ENCODE measurements at regions not wholly inside any gene's neighbourhood (a gene's known extent, or its start where the extent isn't known, plus 50 kb on each side); places are given as distances from the start of the nearest gene placed in this dataset.

GRCh38 chr10:3362394-3362793 lies 189.8 kb upstream of the PITRM1 start:
- H3K9me2 ChIP-seq = no peaks in the 10 kb centered on the region
- H3K27ac ChIP-seq (ENCODE audit: low read depth in 2 of 2, low read length in 1 of 2) = no peak overlapping the region
- no peaks in the 10 kb centered on the region for H3K27me3 ChIP-seq (ENCODE audit: insufficient read depth)
- POLR2A ChIA-PET = no interaction called here
- no peak overlapping the region for H3K4me2 ChIP-seq
- no peaks in the 10 kb centered on the region; the same call in 1 of the 2 replicates for H3K9me3 ChIP-seq
- no peak for DNase-seq
- H3K4me1 ChIP-seq (ENCODE audit: control insufficient read depth in 1 of 2, insufficient read depth in 2 of 2, low read depth in 1 of 2, low read length in 1 of 2) = no peaks in the 10 kb centered on the region; a peak in 1 of 4 replicates
- no peaks in the 10 kb centered on the region for H4K20me1 ChIP-seq (ENCODE audit: insufficient read depth)
- CTCF ChIA-PET = no interaction called here
- TF ChIP-seq GABPA (IDR thresholded peaks at IDR 0.05; ENCODE audit: low read depth) = no peak
- TF ChIP-seq GATA2 (CRISPR knock-in tag; IDR thresholded peaks at IDR 0.05) = no peak
- TF ChIP-seq EZH2phosphoT487 (IDR thresholded peaks at IDR 0.05; ENCODE audit: borderline replicate concordance, low read depth) = no peak
- TF ChIP-seq RAD21 (IDR thresholded peaks at IDR 0.05; ENCODE audit: low read length) = no peak
- TF ChIP-seq, protein P1, sequence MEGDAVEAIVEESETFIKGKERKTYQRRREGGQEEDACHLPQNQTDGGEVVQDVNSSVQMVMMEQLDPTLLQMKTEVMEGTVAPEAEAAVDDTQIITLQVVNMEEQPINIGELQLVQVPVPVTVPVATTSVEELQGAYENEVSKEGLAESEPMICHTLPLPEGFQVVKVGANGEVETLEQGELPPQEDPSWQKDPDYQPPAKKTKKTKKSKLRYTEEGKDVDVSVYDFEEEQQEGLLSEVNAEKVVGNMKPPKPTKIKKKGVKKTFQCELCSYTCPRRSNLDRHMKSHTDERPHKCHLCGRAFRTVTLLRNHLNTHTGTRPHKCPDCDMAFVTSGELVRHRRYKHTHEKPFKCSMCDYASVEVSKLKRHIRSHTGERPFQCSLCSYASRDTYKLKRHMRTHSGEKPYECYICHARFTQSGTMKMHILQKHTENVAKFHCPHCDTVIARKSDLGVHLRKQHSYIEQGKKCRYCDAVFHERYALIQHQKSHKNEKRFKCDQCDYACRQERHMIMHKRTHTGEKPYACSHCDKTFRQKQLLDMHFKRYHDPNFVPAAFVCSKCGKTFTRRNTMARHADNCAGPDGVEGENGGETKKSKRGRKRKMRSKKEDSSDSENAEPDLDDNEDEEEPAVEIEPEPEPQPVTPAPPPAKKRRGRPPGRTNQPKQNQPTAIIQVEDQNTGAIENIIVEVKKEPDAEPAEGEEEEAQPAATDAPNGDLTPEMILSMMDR (IDR thresholded peaks at IDR 0.05) = no peak
- TF ChIP-seq IRF3 (IDR thresholded peaks at IDR 0.05; ENCODE audit: low read depth, low read length) = no peak
- TF ChIP-seq CHD2 (IDR thresholded peaks at IDR 0.05; ENCODE audit: low read length, partially characterized antibody) = no peak
- TF ChIP-seq JUND (IDR thresholded peaks at IDR 0.05) = no peak
- TF ChIP-seq FOXJ3 (CRISPR knock-in tag; IDR thresholded peaks at IDR 0.05) = no peak
- no peak for TF ChIP-seq NFIC (IDR thresholded peaks at IDR 0.05; ENCODE audit: borderline replicate concordance)
- TF ChIP-seq ELF1 (IDR thresholded peaks at IDR 0.05) = no peak
- TF ChIP-seq SMC3 (IDR thresholded peaks at IDR 0.05; ENCODE audit: low read depth, low read length) = no peak
- TF ChIP-seq MXI1 (IDR thresholded peaks at IDR 0.05; ENCODE audit: low read depth, low read length) = no peak
- TF ChIP-seq MEF2A (IDR thresholded peaks at IDR 0.05; ENCODE audit: borderline replicate concordance, low read depth) = no peak
- no peak for TF ChIP-seq ZBTB33 (IDR thresholded peaks at IDR 0.05; ENCODE audit: borderline replicate concordance, low read depth)
- no peak for TF ChIP-seq FOSL2 (IDR thresholded peaks at IDR 0.05; ENCODE audit: borderline replicate concordance, low read depth)
- no peak for TF ChIP-seq TCF12 (IDR thresholded peaks at IDR 0.05)
- H3F3A ChIP-seq (replicated peaks; ENCODE audit: insufficient read depth) = no peaks in the 10 kb centered on the region
- no peak overlapping the region for H3K4me3 ChIP-seq (ENCODE audit: low read depth in 2 of 2, low read length in 1 of 2)
- no peak overlapping the region for H3K9ac ChIP-seq
- no peak overlapping the region for H2AFZ ChIP-seq (ENCODE audit: low read depth)
- no peaks in the 10 kb centered on the region for H3K36me3 ChIP-seq (replicated peaks in 1 of 2; ENCODE audit: control insufficient read depth in 1 of 2, insufficient read depth in 2 of 2, low read length in 1 of 2)
- no peaks in the 10 kb centered on the region for H3K79me2 ChIP-seq (ENCODE audit: insufficient read depth)

All from SK-N-SH (cell line).